ENCODE measurements at regions not wholly inside any gene's neighbourhood (a gene's known extent, or its start where the extent isn't known, plus 50 kb on each side); places are given as distances from the start of the nearest gene placed in this dataset.

GRCh38 chr10:4456776-4457175 lies 369.2 kb upstream of the AKR1E2 start:
- DNase-seq (ENCODE audit: low read depth): no peak
- in situ Hi-C loops (cut with HindIII; ENCODE audit: low pct_unique_long_range_greater_than_20kb, low sequenced_read_pairs): no loop called here

GRCh38 chr10:4456279-4456678 lies 369.7 kb upstream of the AKR1E2 start:
- in situ Hi-C loops (cut with HindIII; ENCODE audit: low pct_unique_long_range_greater_than_20kb, low sequenced_read_pairs): no loop called here
- no peak for DNase-seq (ENCODE audit: low read depth)

- in situ Hi-C loops (cut with HindIII; ENCODE audit: low pct_unique_long_range_greater_than_20kb, low sequenced_read_pairs): no loop called here
- no peak for DNase-seq (ENCODE audit: low read depth)
These were observed 372.1 kb upstream of the AKR1E2 start for GRCh38 chr10:4453950-4454349.

- DNase-seq (ENCODE audit: low read depth): no peak
- in situ Hi-C loops (cut with HindIII; ENCODE audit: low pct_unique_long_range_greater_than_20kb, low sequenced_read_pairs): no loop called here
These were observed 372.7 kb upstream of the AKR1E2 start for GRCh38 chr10:4453276-4453675.

- no peak for DNase-seq (ENCODE audit: low read depth)
- in situ Hi-C loops (cut with HindIII; ENCODE audit: low pct_unique_long_range_greater_than_20kb, low sequenced_read_pairs): no loop called here
These were observed 374.8 kb upstream of the AKR1E2 start for GRCh38 chr10:4450981-4451908.

GRCh38 chr10:4450169-4450568 lies 375.8 kb upstream of the AKR1E2 start:
- in situ Hi-C loops (cut with HindIII; ENCODE audit: low pct_unique_long_range_greater_than_20kb, low sequenced_read_pairs): no loop called here
- DNase-seq (ENCODE audit: low read depth): no peak

GRCh38 chr10:4448030-4448429 lies 378.0 kb upstream of the AKR1E2 start:
- in situ Hi-C loops (cut with HindIII; ENCODE audit: low pct_unique_long_range_greater_than_20kb, low sequenced_read_pairs): no loop called here
- DNase-seq (ENCODE audit: low read depth): no peak

GRCh38 chr10:4443419-4443818 lies 382.6 kb upstream of the AKR1E2 start:
- in situ Hi-C loops (cut with HindIII; ENCODE audit: low pct_unique_long_range_greater_than_20kb, low sequenced_read_pairs): no loop called here
- no peak for DNase-seq (ENCODE audit: low read depth)

- in situ Hi-C loops (cut with HindIII; ENCODE audit: low pct_unique_long_range_greater_than_20kb, low sequenced_read_pairs): no loop called here
- no peak for DNase-seq (ENCODE audit: low read depth)
These were observed 383.7 kb upstream of the AKR1E2 start for GRCh38 chr10:4442296-4442695.

GRCh38 chr10:4440260-4440659 lies 385.7 kb upstream of the AKR1E2 start:
- in situ Hi-C loops (cut with HindIII; ENCODE audit: low pct_unique_long_range_greater_than_20kb, low sequenced_read_pairs): no loop called here

GRCh38 chr10:4437791-4438190 lies 388.2 kb upstream of the AKR1E2 start:
- in situ Hi-C loops (cut with HindIII; ENCODE audit: low pct_unique_long_range_greater_than_20kb, low sequenced_read_pairs): no loop called here
- no peak for DNase-seq (ENCODE audit: low read depth)

More at GRCh38 chr10:4440260-4440659, 385.7 kb upstream of the AKR1E2 start:
- DNase-seq (ENCODE audit: low read depth): no peak

- in situ Hi-C loops (cut with HindIII; ENCODE audit: low pct_unique_long_range_greater_than_20kb, low sequenced_read_pairs): no loop called here
These were observed 388.9 kb upstream of the AKR1E2 start for GRCh38 chr10:4437061-4437460.

GRCh38 chr10:4436103-4436502 lies 389.9 kb upstream of the AKR1E2 start:
- in situ Hi-C loops (cut with HindIII; ENCODE audit: low pct_unique_long_range_greater_than_20kb, low sequenced_read_pairs): no loop called here
- no peak for DNase-seq (ENCODE audit: low read depth)

More at GRCh38 chr10:4437061-4437460, 388.9 kb upstream of the AKR1E2 start:
- no peak for DNase-seq (ENCODE audit: low read depth)

- no peak for DNase-seq (ENCODE audit: low read depth)
- in situ Hi-C loops (cut with HindIII; ENCODE audit: low pct_unique_long_range_greater_than_20kb, low sequenced_read_pairs): no loop called here
These were observed 391.4 kb upstream of the AKR1E2 start for GRCh38 chr10:4434516-4435071.

GRCh38 chr10:4434105-4434504 lies 391.9 kb upstream of the AKR1E2 start:
- in situ Hi-C loops (cut with HindIII; ENCODE audit: low pct_unique_long_range_greater_than_20kb, low sequenced_read_pairs): no loop called here
- no peak for DNase-seq (ENCODE audit: low read depth)

GRCh38 chr10:4431114-4431863 lies 394.7 kb upstream of the AKR1E2 start:
- no peak for DNase-seq (ENCODE audit: low read depth)
- in situ Hi-C loops (cut with HindIII; ENCODE audit: low pct_unique_long_range_greater_than_20kb, low sequenced_read_pairs): no loop called here

GRCh38 chr10:4429571-4429970 lies 396.4 kb upstream of the AKR1E2 start:
- in situ Hi-C loops (cut with HindIII; ENCODE audit: low pct_unique_long_range_greater_than_20kb, low sequenced_read_pairs): no loop called here

GRCh38 chr10:4427532-4427931 lies 398.5 kb upstream of the AKR1E2 start:
- in situ Hi-C loops (cut with HindIII; ENCODE audit: low pct_unique_long_range_greater_than_20kb, low sequenced_read_pairs): no loop called here
- DNase-seq (ENCODE audit: low read depth): no peak

More at GRCh38 chr10:4429571-4429970, 396.4 kb upstream of the AKR1E2 start:
- DNase-seq (ENCODE audit: low read depth): no peak

- no peak for DNase-seq (ENCODE audit: low read depth)
- in situ Hi-C loops (cut with HindIII; ENCODE audit: low pct_unique_long_range_greater_than_20kb, low sequenced_read_pairs): no loop called here
These were observed 399.1 kb upstream of the AKR1E2 start for GRCh38 chr10:4426866-4427265.

All from Caki2 (cell line).